Motor neuron (in vitro differentiated cells): ENCODE measurements at regions not wholly inside any gene's neighbourhood (a gene's known extent, or its start where the extent isn't known, plus 50 kb on each side); places are given as distances from the start of the nearest gene placed in this dataset.

ENCODE experiments used
- ATAC-seq, 8 experiments: fragments of 200-7000 bp; cut with Tn5 transposase; replicated peaks in 6 of 8; 2 replicates each; pipeline ENCODE4 v1.8.0; 2021; ENCODE audit warnings: mild to moderate bottlenecking in 8 of 8, moderate library complexity in 8 of 8
- H3K27ac ChIP-seq, 2 donors: fragments of 250-450 bp; sonication (Bioruptor Pico); 2 replicates each; pipeline ENCODE4 v1.9.0; 2021; ENCODE audit warnings: antibody characterized with exemption in 2 of 2, mild to moderate bottlenecking in 2 of 2, moderate library complexity in 1 of 2
- H3K4me1 ChIP-seq, 2 donors: fragments of 250-450 bp; sonication (Bioruptor Pico); replicated peaks in 1 of 2; 2 replicates each; pipeline ENCODE4 v1.6.1; 2021; ENCODE audit warnings: antibody characterized with exemption in 2 of 2, mild to moderate bottlenecking in 2 of 2, moderate library complexity in 1 of 2
- H3K4me3 ChIP-seq, 5 donors: fragments of 250-450 bp; sonication (Bioruptor Pico); 2 replicates each; pipeline ENCODE4 v1.9.0; 2021; ENCODE audit warnings: antibody characterized with exemption in 5 of 5, mild to moderate bottlenecking in 5 of 5, moderate library complexity in 4 of 5
- WGBS, 10 experiments: fragments of 450-650 bp; shearing (Covaris generic); methylation state at CpG; one replicate each; pipeline ENCODE4 v1.0.0; 2022; 5-methylcytosine and 5-hydroxymethylcytosine counted together
- in situ Hi-C, 9 experiments: fragments of 400-800 bp; cut with MboI; loops; one replicate each; pipeline ENCODE4 v1.15.0; 2021; ENCODE audit warnings: low sequenced_read_pairs in 9 of 9, low pct_unique_long_range_greater_than_20kb in 2 of 9; ENCODE audit not compliant: unreplicated experiment in 9 of 9

DNA sequence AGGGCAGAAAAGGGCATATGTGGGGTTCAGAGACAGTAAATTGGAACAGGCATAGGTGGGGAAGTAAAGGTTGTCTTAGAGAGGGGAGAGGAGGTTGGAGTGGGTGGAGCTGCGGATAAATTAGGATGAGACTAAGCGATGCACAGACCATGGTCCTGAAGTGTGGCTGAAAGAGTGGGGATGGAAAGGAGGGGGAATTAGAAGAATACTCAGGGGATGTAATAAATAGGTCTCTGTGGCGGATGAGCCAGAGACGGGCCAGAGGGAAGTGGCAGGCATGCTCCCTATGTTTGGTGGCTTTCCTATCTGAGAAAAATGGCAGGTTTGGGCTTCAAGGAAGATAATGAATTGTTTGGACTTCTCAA is 123.4 kb downstream of the OLFM4 start:
- Histone ChIP-seq H3K27ac (no peak overlapping the region), H3K4me1 (peaks cover 2 to 3% of the 10 kb centered on the region in 2 donors), H3K4me3 (no peak overlapping the region)
- ATAC-seq = peak in 4 of 8 experiments; percentile 44 to 53 (median 46)
- in situ Hi-C loops = no loop called here
- WGBS, 10 experiments = 30 to 64% (median 50%) methylated on average over 1 to 4 of the region's 4 CpGs; no CpG with 5 or more reads in 2 of the 10 experiments

DNA sequence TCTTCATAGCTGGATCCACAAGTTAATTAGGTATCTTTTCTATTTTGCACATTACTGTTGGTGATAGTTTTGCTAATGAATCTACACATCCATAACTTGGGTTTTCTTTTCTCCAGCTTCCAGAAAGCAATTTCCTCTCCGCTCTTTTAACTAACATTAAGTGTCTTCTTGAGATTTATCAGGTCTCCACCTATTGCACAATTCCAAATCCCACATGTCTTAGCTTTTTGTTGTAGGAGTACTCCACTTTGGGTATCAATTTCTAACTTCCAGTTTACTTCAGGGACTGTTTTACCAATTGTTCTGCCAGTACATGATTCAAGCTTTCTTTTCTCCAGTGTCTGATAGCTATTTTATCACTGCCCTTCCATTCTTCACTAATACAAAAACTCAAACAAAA is 129.6 kb downstream of the OLFM4 start:
- no peak for ATAC-seq
- 0 to 100% (median 96%) methylated on average over 1 of the region's 1 CpG; no CpG with 5 or more reads in 2 of the 10 experiments for WGBS, 10 experiments
- no peak overlapping the region for H3K27ac ChIP-seq
- peaks cover 3 to 6% of the 10 kb centered on the region in 2 donors for H3K4me1 ChIP-seq
- no peak overlapping the region for H3K4me3 ChIP-seq
- in situ Hi-C loops = no loop called here

DNA sequence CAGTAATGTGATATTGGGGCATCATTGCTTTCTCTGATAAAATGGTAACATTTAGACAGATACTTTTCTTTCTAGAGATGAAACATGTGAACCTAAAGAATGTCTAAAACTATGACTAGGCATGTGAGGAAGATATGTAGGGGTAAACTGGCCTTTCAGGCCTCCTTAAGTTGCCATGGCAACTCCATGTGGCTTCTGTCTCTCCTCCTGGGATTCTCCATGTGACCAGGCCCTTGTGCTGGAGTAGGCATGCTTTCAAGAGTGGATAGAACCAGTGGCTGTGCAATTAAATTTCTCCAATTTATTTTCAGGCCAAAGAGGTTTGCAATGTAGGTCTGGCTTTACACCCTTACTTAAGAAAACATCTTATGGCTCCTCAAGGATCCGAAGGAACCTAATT is 130.8 kb downstream of the OLFM4 start:
- in situ Hi-C loops = no loop called here
- Histone ChIP-seq H3K4me1 (peaks cover 3 to 6% of the 10 kb centered on the region in 2 donors), H3K4me3 (no peak overlapping the region), H3K27ac (no peak overlapping the region)
- peak in 5 of 8 experiments; percentile 61 to 84 (median 75) for ATAC-seq
- 17 to 100% (median 94%) methylated on average over 1 of the region's 1 CpG; no CpG with 5 or more reads in 2 of the 10 experiments for WGBS, 10 experiments

DNA sequence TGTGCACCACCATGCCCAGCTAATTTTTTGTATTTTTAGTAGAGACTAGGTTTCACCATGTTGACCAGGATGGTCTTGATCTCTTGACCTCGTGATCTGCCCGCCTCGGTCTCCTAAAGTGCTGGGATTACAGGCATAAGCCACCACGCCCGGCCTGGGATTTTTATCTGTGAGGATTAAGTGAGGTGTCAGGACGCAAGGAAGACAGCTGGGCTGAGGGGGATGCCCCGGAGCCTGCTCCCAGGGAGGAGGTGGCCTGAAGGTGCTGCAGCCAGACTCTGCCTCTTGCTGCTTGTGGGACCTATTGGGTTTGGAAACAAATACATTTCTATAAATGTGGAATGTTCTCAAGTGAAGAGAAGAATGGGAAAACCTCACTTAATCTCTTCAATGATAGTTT is 131.6 kb downstream of the OLFM4 start:
- in situ Hi-C loops = no loop called here
- 27 to 100% (median 100%) methylated on average over 1 to 6 of the region's 7 CpGs; no CpG with 5 or more reads in 5 of the 10 experiments for WGBS, 10 experiments
- Histone ChIP-seq H3K27ac (no peak overlapping the region), H3K4me3 (no peak overlapping the region), H3K4me1 (peaks cover 3 to 6% of the 10 kb centered on the region in 2 donors)
- ATAC-seq = no peak

DNA sequence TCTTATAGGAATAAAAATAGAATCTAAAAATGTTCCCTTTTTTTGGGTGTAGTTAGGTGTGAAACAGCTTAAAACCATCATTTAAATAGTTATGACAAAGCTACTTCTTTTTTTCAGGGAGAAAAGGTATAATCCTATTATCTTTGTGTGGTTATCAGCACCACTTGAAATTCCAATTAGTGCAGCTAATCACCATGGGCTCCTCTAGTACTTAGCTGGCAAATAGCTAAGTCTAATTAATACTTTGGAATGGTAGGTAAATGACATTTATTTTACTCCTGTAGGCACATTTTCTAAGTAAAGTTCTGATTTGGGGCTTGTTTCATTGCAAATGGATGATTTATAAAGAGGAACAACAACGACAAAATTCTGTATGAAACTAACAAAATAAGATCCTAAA is 132.6 kb downstream of the OLFM4 start:
- ATAC-seq = no peak
- Histone ChIP-seq H3K27ac (no peak overlapping the region), H3K4me1 (peaks cover 3 to 6% of the 10 kb centered on the region in 2 donors), H3K4me3 (no peak overlapping the region)
- WGBS, 10 experiments = 0 to 100% (median 79%) methylated on average over 1 of the region's 1 CpG; no CpG with 5 or more reads in 1 of the 10 experiments
- in situ Hi-C loops = no loop called here

- in situ Hi-C loops = no loop called here
- 0 to 86% (median 12%) methylated on average over 1 to 4 of the region's 4 CpGs; no CpG with 5 or more reads in 1 of the 10 experiments for WGBS, 10 experiments
- no peak for ATAC-seq
- Histone ChIP-seq H3K27ac (no peak overlapping the region), H3K4me1 (no peaks in the 10 kb centered on the region), H3K4me3 (no peak overlapping the region)
Measured at GRCh38 chr13:53165261-53165660, 136.6 kb downstream of the OLFM4 start.

- Histone ChIP-seq H3K27ac (no peak overlapping the region), H3K4me1 (peaks cover 4 to 13% of the 10 kb centered on the region in 2 donors), H3K4me3 (no peak overlapping the region)
- WGBS, 10 experiments = 0 to 94% (median 70%) methylated on average over 2 to 3 of the region's 3 CpGs; no CpG with 5 or more reads in 3 of the 10 experiments
- in situ Hi-C loops = no loop called here
- ATAC-seq = no peak
Measured at GRCh38 chr13:53167561-53167960, 138.9 kb downstream of the OLFM4 start.

- 0 to 100% (median 67%) methylated on average over 1 of the region's 1 CpG; no CpG with 5 or more reads in 5 of the 10 experiments for WGBS, 10 experiments
- Histone ChIP-seq H3K27ac (no peak overlapping the region), H3K4me3 (no peak overlapping the region), H3K4me1 (peaks cover 4 to 13% of the 10 kb centered on the region in 2 donors)
- ATAC-seq = no peak
- in situ Hi-C loops = no loop called here
Measured at GRCh38 chr13:53170910-53171309, 142.3 kb downstream of the OLFM4 start.

- H3K27ac ChIP-seq = no peak overlapping the region
- H3K4me3 ChIP-seq = no peak overlapping the region
- WGBS, 10 experiments = 24 to 100% (median 100%) methylated on average over 2 of the region's 2 CpGs; no CpG with 5 or more reads in 3 of the 10 experiments
- ATAC-seq = no peak
- H3K4me1 ChIP-seq = peaks cover 4 to 13% of the 10 kb centered on the region in 2 donors
- in situ Hi-C loops = no loop called here
Measured at GRCh38 chr13:53174545-53174944, 145.9 kb downstream of the OLFM4 start.

- ATAC-seq = no peak
- in situ Hi-C loops = loop anchor here in 3 of 9 experiments (25.0 kb wide), 2 partner anchors 343 to 518 kb away; partner anchors contain the start of genes SUGT1 (in 2 of the 3) and PCDH8 (in 1 of the 3)
- Histone ChIP-seq H3K4me1 (peaks cover 0 to 4% of the 10 kb centered on the region in 2 donors), H3K4me3 (no peak overlapping the region), H3K27ac (no peak overlapping the region)
Measured at GRCh38 chr13:53180684-53181083, 152.1 kb downstream of the OLFM4 start.

DNA sequence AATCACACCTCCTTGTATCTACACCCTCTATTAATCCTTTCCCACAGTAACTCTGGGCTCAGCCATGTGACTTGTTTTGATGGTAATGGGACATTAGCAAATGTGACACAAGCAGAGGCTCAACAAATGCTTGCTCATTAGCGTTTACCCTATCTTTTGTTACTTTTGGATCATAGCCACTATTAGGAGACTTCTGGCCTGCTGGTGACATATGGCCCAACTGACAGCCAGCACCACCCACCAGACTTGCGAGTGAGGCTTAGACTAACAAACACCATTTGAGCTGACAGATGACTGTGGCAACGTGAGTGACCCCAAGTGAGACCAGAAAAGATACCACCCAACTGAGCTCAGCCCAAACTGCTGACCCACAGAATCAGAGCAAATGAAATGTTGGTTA is 154.1 kb downstream of the OLFM4 start:
- in situ Hi-C loops = loop anchor here in 3 of 9 experiments (25.0 kb wide), 2 partner anchors 345 to 520 kb away; partner anchors contain the start of genes SUGT1 (in 2 of the 3) and PCDH8 (in 1 of the 3)
- no peak overlapping the region for H3K4me3 ChIP-seq
- 0 to 40% (median 20%) methylated on average over 1 to 3 of the region's 3 CpGs; no CpG with 5 or more reads in 3 of the 10 experiments for WGBS, 10 experiments
- peak in 5 of 8 experiments; percentile 18 to 89 (median 68) for ATAC-seq
- H3K27ac ChIP-seq = no peak overlapping the region
- H3K4me1 ChIP-seq = peaks cover 0 to 4% of the 10 kb centered on the region in 2 donors

DNA sequence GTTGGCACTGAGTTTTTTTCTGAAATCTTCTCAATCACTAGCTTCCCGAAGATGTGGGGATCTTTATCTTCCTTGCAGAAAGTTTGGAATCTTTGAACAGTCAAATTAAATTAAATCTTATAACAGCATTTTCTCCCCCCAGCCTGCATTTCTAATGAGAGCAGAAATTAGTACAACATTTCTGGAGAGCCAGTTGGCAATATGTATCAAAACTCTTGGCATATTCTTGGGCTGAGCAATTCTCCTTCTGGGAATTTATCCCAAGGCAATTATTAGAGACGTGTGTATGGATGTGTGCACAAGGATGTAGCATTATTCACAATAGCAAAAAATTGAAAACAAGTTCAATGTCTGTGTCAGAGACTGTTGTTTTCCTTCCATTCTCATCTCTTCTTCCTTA is 159.5 kb downstream of the OLFM4 start:
- 0 to 100% (median 68%) methylated on average over 1 to 2 of the region's 2 CpGs; no CpG with 5 or more reads in 2 of the 10 experiments for WGBS, 10 experiments
- ATAC-seq = no peak
- Histone ChIP-seq H3K27ac (no peak overlapping the region), H3K4me1 (no peaks in the 10 kb centered on the region), H3K4me3 (no peak overlapping the region)
- in situ Hi-C loops = loop anchor here in 3 of 9 experiments (25.0 kb wide), 2 partner anchors 351 to 526 kb away; partner anchors contain the start of genes SUGT1 (in 2 of the 3) and PCDH8 (in 1 of the 3)

DNA sequence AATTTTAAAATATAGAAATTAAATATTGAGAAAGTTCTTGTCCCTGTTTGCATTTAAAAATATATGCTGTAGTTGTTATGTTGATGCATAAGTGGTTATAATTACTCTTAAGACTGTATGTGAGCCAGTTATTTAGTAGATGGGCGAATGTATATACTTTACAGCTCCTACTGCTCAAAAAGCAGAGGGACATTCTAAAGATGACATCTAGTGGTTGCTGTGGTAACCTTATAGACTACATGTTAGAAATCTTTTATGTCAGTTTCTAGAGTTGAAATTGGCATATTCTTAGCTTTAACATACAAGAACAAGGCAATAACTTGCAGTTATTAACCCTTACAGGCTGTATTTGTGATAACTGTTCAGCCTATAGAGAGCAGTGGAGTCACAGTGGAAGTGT is 160.5 kb downstream of the OLFM4 start:
- Histone ChIP-seq H3K4me1 (no peaks in the 10 kb centered on the region), H3K4me3 (no peak overlapping the region), H3K27ac (no peak overlapping the region)
- peak in 4 of 8 experiments; percentile 36 to 51 (median 50) for ATAC-seq
- in situ Hi-C loops = loop anchor here in 3 of 9 experiments (25.0 kb wide), 2 partner anchors 352 to 527 kb away; partner anchors contain the start of genes SUGT1 (in 2 of the 3) and PCDH8 (in 1 of the 3)
- 0 to 90% (median 63%) methylated on average over 1 of the region's 1 CpG; no CpG with 5 or more reads in 3 of the 10 experiments for WGBS, 10 experiments
